CD14-positive monocyte (primary cell): ENCODE measurements at regions not wholly inside any gene's neighbourhood (a gene's known extent, or its start where the extent isn't known, plus 50 kb on each side); places are given as distances from the start of the nearest gene placed in this dataset.
A peak's percentile ranks its signal among the peaks of the same experiment; 100 is the strongest.

Experiments used
- DNase-seq, 3 donors: peaks; one replicate each; pipeline ENCODE4 v3.0.0-alpha.2; 2011 to 2022
- H2AFZ ChIP-seq: 2 replicates; pipeline ENCODE4 v1.6.0; 2012; ENCODE audit warnings: mild to moderate bottlenecking, low read depth, low read length, inconsistent platforms; ENCODE audit not compliant: insufficient read depth, poor library complexity, severe bottlenecking
- H3K27ac ChIP-seq, 2 donors: 1 replicate in 1 of 2; 2 replicates in 1 of 2; pipeline ENCODE4 v1.5.1; 2012 to 2013; ENCODE audit warnings: low read length in 2 of 2, control low read depth in 1 of 2, inconsistent platforms in 1 of 2, low read depth in 1 of 2, mild to moderate bottlenecking in 1 of 2
- H3K27me3 ChIP-seq, 2 donors: one replicate each; pipeline versions ENCODE4 v1.6.0 to v1.6.1; 2011 to 2013; ENCODE audit warnings: low read length in 2 of 2; ENCODE audit not compliant: control insufficient read depth in 2 of 2, insufficient read depth in 2 of 2
- H3K36me3 ChIP-seq, 2 donors: replicated peaks in 1 of 2; 1 replicate in 1 of 2; 2 replicates in 1 of 2; pipeline versions ENCODE4 v1.5.1 to v1.6.1; 2012 to 2013; ENCODE audit warnings: low read length in 2 of 2, control low read depth in 1 of 2, inconsistent platforms in 1 of 2, mild to moderate bottlenecking in 1 of 2; ENCODE audit not compliant: insufficient read depth in 2 of 2, control insufficient read depth in 1 of 2
- H3K4me1 ChIP-seq, 2 donors: 1 replicate in 1 of 2; 2 replicates in 1 of 2; pipeline versions ENCODE4 v1.5.1 to v1.6.1; 2012 to 2013; ENCODE audit warnings: low read length in 2 of 2, control low read depth in 1 of 2, inconsistent platforms in 1 of 2, mild to moderate bottlenecking in 1 of 2, moderate library complexity in 1 of 2; ENCODE audit not compliant: insufficient read depth in 2 of 2, control insufficient read depth in 1 of 2
- H3K4me2 ChIP-seq: replicated peaks from 2 replicates; pipeline ENCODE3; 2012; ENCODE audit warnings: low read length, moderate library complexity, mild to moderate bottlenecking; ENCODE audit not compliant: poor library complexity, severe bottlenecking; ENCODE audit errors: extremely low read depth
- H3K4me3 ChIP-seq, 3 experiments: fragments of 200-600 bp in 1 of 3; sonication (generic) in 1 of 3; replicated peaks in 1 of 3; 1 replicate in 2 of 3; 2 replicates in 1 of 3; pipeline ENCODE4 v1.5.1; 2011 to 2013; ENCODE audit warnings: low read length in 3 of 3, mild to moderate bottlenecking in 3 of 3, control low read depth in 2 of 3, low read depth in 2 of 3, inconsistent platforms in 1 of 3, moderate library complexity in 1 of 3
- H3K79me2 ChIP-seq: 2 replicates; pipeline ENCODE4 v1.6.0; 2012; ENCODE audit warnings: mild to moderate bottlenecking, control low read depth, inconsistent platforms, low read length, moderate library complexity; ENCODE audit not compliant: insufficient read depth
- H3K9ac ChIP-seq: 2 replicates; pipeline ENCODE4 v1.6.0; 2017; ENCODE audit warnings: low read length, mild to moderate bottlenecking; ENCODE audit not compliant: insufficient read depth, poor library complexity, severe bottlenecking
- H3K9me3 ChIP-seq, 2 donors: replicated peaks in 1 of 2; 1 replicate in 1 of 2; 2 replicates in 1 of 2; pipeline versions ENCODE4 v1.5.1 to v1.6.1; 2012 to 2013; ENCODE audit warnings: low read length in 2 of 2, control low read depth in 1 of 2; ENCODE audit not compliant: control insufficient read depth in 1 of 2, insufficient read depth in 1 of 2
- H4K20me1 ChIP-seq: 2 replicates; pipeline ENCODE4 v1.6.0; 2012; ENCODE audit warnings: mild to moderate bottlenecking, low read length, control low read depth, moderate library complexity; ENCODE audit not compliant: insufficient read depth
- H3K27ac Mint-ChIP-seq, 7 donors: one replicate each; pipeline ENCODE4 v1.8.0; 2020; ENCODE audit warnings: mild to moderate bottlenecking in 7 of 7, mixed read lengths in 7 of 7, moderate library complexity in 6 of 7, inconsistent platforms in 2 of 7
- H3K27me3 Mint-ChIP-seq, 3 donors: one replicate each; pipeline ENCODE4 v1.8.0; 2021 to 2022; ENCODE audit warnings: low read depth in 3 of 3, mild to moderate bottlenecking in 3 of 3, mixed read lengths in 3 of 3, moderate library complexity in 3 of 3, inconsistent platforms in 1 of 3
- H3K36me3 Mint-ChIP-seq, 2 donors: one replicate each; pipeline ENCODE4 v1.8.0; 2020; ENCODE audit warnings: mixed read lengths in 2 of 2, inconsistent platforms in 1 of 2, mild to moderate bottlenecking in 1 of 2
- H3K4me1 Mint-ChIP-seq: one replicate; pipeline ENCODE4 v1.8.0; 2020; ENCODE audit warnings: mild to moderate bottlenecking, mixed read lengths
- H3K4me3 Mint-ChIP-seq, 2 donors: one replicate each; pipeline ENCODE4 v1.8.0; 2020; ENCODE audit warnings: mild to moderate bottlenecking in 2 of 2, mixed read lengths in 2 of 2, moderate library complexity in 1 of 2
- H3K9me3 Mint-ChIP-seq, 7 donors: one replicate each; pipeline ENCODE4 v1.8.0; 2020 to 2022; ENCODE audit warnings: mixed read lengths in 7 of 7, mild to moderate bottlenecking in 6 of 7, moderate library complexity in 6 of 7, inconsistent platforms in 2 of 7
- CTCF ChIP-seq: fragments of 200-600 bp; IDR thresholded peaks from one replicate; pipeline ENCODE4 v1.8.0; 2022; ENCODE audit warnings: antibody characterized with exemption, mild to moderate bottlenecking
- WGBS: methylation state at CpG from one replicate; pipeline ENCODE4 v1.1.5; 2013; ENCODE audit warnings: missing lambda C conversion rate; ENCODE audit not compliant: insufficient coverage; 5-methylcytosine and 5-hydroxymethylcytosine counted together
- intact Hi-C, 2 donors: fragments of 100-400 bp; cut with micrococcal nuclease; formaldehyde crosslinking; loops; one replicate each; pipeline versions ENCODE4 v1.15.0 to v1.15.1; 2023

GRCh38 chr14:76274324-76274723, 101.6 kb upstream of the ESRRB start:
- no peaks in the 10 kb centered on the region for H3K4me1 ChIP-seq
- no peaks in the 10 kb centered on the region for H4K20me1 ChIP-seq
- peaks cover 0 to 6% (median 0%) of the 10 kb centered on the region in 7 donors for H3K9me3 Mint-ChIP-seq
- H3K27me3 Mint-ChIP-seq = peaks cover 0 to 11% (median 6%) of the 10 kb centered on the region in 3 donors
- no peaks in the 10 kb centered on the region for H3K79me2 ChIP-seq
- H3K4me3 Mint-ChIP-seq = peak overlapping the region in 1 of 2 donors; percentile 2
- intact Hi-C loops = no loop called here
- WGBS = no CpG with 5 or more reads among the region's 3 CpGs
- H3K36me3 Mint-ChIP-seq = no peaks in the 10 kb centered on the region
- no peaks in the 10 kb centered on the region for H3K27me3 ChIP-seq
- no peak overlapping the region for H3K27ac ChIP-seq
- no peaks in the 10 kb centered on the region for H3K9me3 ChIP-seq
- no peak overlapping the region for H2AFZ ChIP-seq
- DNase-seq = no peak
- no peak overlapping the region for H3K9ac ChIP-seq
- H3K4me2 ChIP-seq = no peak overlapping the region
- H3K36me3 ChIP-seq = no peaks in the 10 kb centered on the region
- no peak for TF ChIP-seq CTCF
- H3K27ac Mint-ChIP-seq = no peak overlapping the region
- no peaks in the 10 kb centered on the region for H3K4me1 Mint-ChIP-seq
- H3K4me3 ChIP-seq = no peak overlapping the region

- no peaks in the 10 kb centered on the region for H3K4me1 ChIP-seq
- H3K9me3 ChIP-seq = no peaks in the 10 kb centered on the region
- no peak for TF ChIP-seq CTCF
- peaks cover 2 to 10% (median 3%) of the 10 kb centered on the region in 3 donors for H3K27me3 Mint-ChIP-seq
- peak overlapping the region in 1 of 2 donors; percentile 10 for H3K4me3 Mint-ChIP-seq
- H3K79me2 ChIP-seq = no peaks in the 10 kb centered on the region
- no peaks in the 10 kb centered on the region for H3K4me1 Mint-ChIP-seq
- no peak for DNase-seq
- intact Hi-C loops = no loop called here
- no peaks in the 10 kb centered on the region for H3K36me3 Mint-ChIP-seq
- H3K27ac ChIP-seq = no peak overlapping the region
- H3K27me3 ChIP-seq = no peaks in the 10 kb centered on the region
- no peak overlapping the region for H2AFZ ChIP-seq
- no peak overlapping the region for H3K27ac Mint-ChIP-seq
- 90% methylated on average over 14 of the region's 14 CpGs for WGBS
- H3K4me3 ChIP-seq = no peak overlapping the region
- no peak overlapping the region for H3K4me2 ChIP-seq
- peaks cover 0 to 6% (median 2%) of the 10 kb centered on the region in 7 donors for H3K9me3 Mint-ChIP-seq
- H4K20me1 ChIP-seq = no peaks in the 10 kb centered on the region
- H3K36me3 ChIP-seq = no peaks in the 10 kb centered on the region
- H3K9ac ChIP-seq = no peak overlapping the region
These were observed 98.3 kb upstream of the ESRRB start for GRCh38 chr14:76277586-76278130.
